KMS-11 (cell line): ENCODE measurements at regions not wholly inside any gene's neighbourhood (a gene's known extent, or its start where the extent isn't known, plus 50 kb on each side); places are given as distances from the start of the nearest gene placed in this dataset.
"Not testable (repeated sequence)": the region's sequence is repeated elsewhere in the genome, so short reads cannot be mapped to it uniquely, and the experiment has no call there.

ENCODE experiments used
- H2AFZ ChIP-seq: fragments of 200-600 bp; sonication (generic); 2 replicates; pipeline ENCODE4 v1.6.1; 2016; ENCODE audit warnings: antibody characterized with exemption, mixed run types, low read depth
- H3K27ac ChIP-seq: fragments of 200-600 bp; sonication (generic); 2 replicates; pipeline ENCODE4 v1.6.1; 2016; ENCODE audit warnings: mild to moderate bottlenecking, mixed run types
- H3K27me3 ChIP-seq: fragments of 200-600 bp; sonication (generic); 2 replicates; pipeline ENCODE4 v1.6.1; 2017; ENCODE audit warnings: mild to moderate bottlenecking, low read depth, mixed run types, moderate library complexity; ENCODE audit not compliant: insufficient read depth
- H3K36me3 ChIP-seq: fragments of 200-600 bp; sonication (generic); 2 replicates; pipeline ENCODE4 v1.6.1; 2017; ENCODE audit warnings: mild to moderate bottlenecking, mixed run types; ENCODE audit not compliant: insufficient read depth
- H3K4me1 ChIP-seq: fragments of 200-600 bp; sonication (generic); 2 replicates; pipeline ENCODE4 v1.6.1; 2016; ENCODE audit warnings: mild to moderate bottlenecking, low read depth, mixed run types; ENCODE audit not compliant: poor library complexity, severe bottlenecking
- H3K4me2 ChIP-seq: fragments of 200-600 bp; sonication (generic); 2 replicates; pipeline ENCODE4 v1.7.0; 2016; ENCODE audit warnings: mild to moderate bottlenecking, mixed run types
- H3K4me3 ChIP-seq: fragments of 200-600 bp; sonication (generic); IDR thresholded peaks from 2 replicates; pipeline ENCODE4 v1.6.1; 2017; ENCODE audit warnings: low read depth, low read length, mixed read lengths; ENCODE audit not compliant: insufficient read depth
- H3K79me2 ChIP-seq: fragments of 200-600 bp; sonication (generic); 2 replicates; pipeline ENCODE4 v1.6.1; 2016; ENCODE audit warnings: low read depth, mixed run types; ENCODE audit not compliant: insufficient read depth
- H3K9ac ChIP-seq: fragments of 200-600 bp; sonication (generic); 2 replicates; pipeline ENCODE4 v1.6.1; 2016; ENCODE audit warnings: mild to moderate bottlenecking, mixed run types
- H4K20me1 ChIP-seq: fragments of 200-600 bp; sonication (generic); 2 replicates; pipeline ENCODE4 v1.6.1; 2016; ENCODE audit warnings: mild to moderate bottlenecking, mixed run types; ENCODE audit not compliant: insufficient read depth
- CTCF ChIP-seq: fragments of 200-600 bp; sonication (generic); conservative IDR thresholded peaks from 2 replicates; pipeline ENCODE4 v1.6.1; 2017; ENCODE audit warnings: low read depth, mild to moderate bottlenecking, antibody characterized with exemption, low read length, moderate library complexity, mixed read lengths

GRCh38 chr3:106355873-106356272 is 487.1 kb upstream of the CBLB start:
- Histone ChIP-seq H3K27me3 (no peaks in the 10 kb centered on the region), H4K20me1 (no peaks in the 10 kb centered on the region), H3K4me3 (no peak overlapping the region), H2AFZ (no peak overlapping the region), H3K9ac (no peak overlapping the region), H3K36me3 (no peaks in the 10 kb centered on the region), H3K79me2 (no peaks in the 10 kb centered on the region), H3K27ac (no peak overlapping the region), H3K4me2 (no peak overlapping the region), H3K4me1 (no peaks in the 10 kb centered on the region)
- TF ChIP-seq CTCF = no peak

- TF ChIP-seq CTCF = no peak
- no peaks in the 10 kb centered on the region for H3K27me3 ChIP-seq
- H3K4me3 ChIP-seq = no peak overlapping the region
- H3K36me3 ChIP-seq = no peaks in the 10 kb centered on the region
- H4K20me1 ChIP-seq = no peaks in the 10 kb centered on the region
- H3K27ac ChIP-seq = no peak overlapping the region
- no peak overlapping the region for H2AFZ ChIP-seq
- H3K4me1 ChIP-seq = no peaks in the 10 kb centered on the region
- no peak overlapping the region for H3K4me2 ChIP-seq
- H3K9ac ChIP-seq = no peak overlapping the region
- no peaks in the 10 kb centered on the region for H3K79me2 ChIP-seq
Measured at GRCh38 chr3:106359692-106360091, 490.9 kb upstream of the CBLB start.

GRCh38 chr3:106360901-106361300 is 492.1 kb upstream of the CBLB start:
- not testable (repeated sequence) for H3K79me2 ChIP-seq, H3K27ac ChIP-seq, H2AFZ ChIP-seq, H3K4me2 ChIP-seq, H3K36me3 ChIP-seq, H3K27me3 ChIP-seq, H3K9ac ChIP-seq, H3K4me1 ChIP-seq, H3K4me3 ChIP-seq, H4K20me1 ChIP-seq

GRCh38 chr3:106364477-106364876 is 495.7 kb upstream of the CBLB start:
- Histone ChIP-seq H3K4me1 (no peaks in the 10 kb centered on the region), H3K27me3 (no peaks in the 10 kb centered on the region), H3K9ac (no peak overlapping the region), H3K79me2 (no peaks in the 10 kb centered on the region), H4K20me1 (no peaks in the 10 kb centered on the region), H3K27ac (no peak overlapping the region), H2AFZ (no peak overlapping the region), H3K36me3 (no peaks in the 10 kb centered on the region), H3K4me3 (no peak overlapping the region), H3K4me2 (no peak overlapping the region)
- TF ChIP-seq CTCF = no peak

- H3K27ac ChIP-seq = no peak overlapping the region
- H3K79me2 ChIP-seq = no peaks in the 10 kb centered on the region
- no peaks in the 10 kb centered on the region for H3K27me3 ChIP-seq
- H3K4me2 ChIP-seq = no peak overlapping the region
- no peaks in the 10 kb centered on the region for H3K4me1 ChIP-seq
- H3K4me3 ChIP-seq = no peak overlapping the region
- H4K20me1 ChIP-seq = no peaks in the 10 kb centered on the region
- H3K36me3 ChIP-seq = no peaks in the 10 kb centered on the region
- TF ChIP-seq CTCF = no peak
- no peak overlapping the region for H2AFZ ChIP-seq
- no peak overlapping the region for H3K9ac ChIP-seq
Measured at GRCh38 chr3:106365061-106365691, 496.4 kb upstream of the CBLB start.
